K562 (cell line): ENCODE measurements at regions not wholly inside any gene's neighbourhood (a gene's known extent, or its start where the extent isn't known, plus 50 kb on each side); places are given as distances from the start of the nearest gene placed in this dataset.

Experiments used
- ATAC-seq: fragments of 200-7000 bp; cut with Tn5 transposase; 3 replicates; pipeline ENCODE4 v1.9.1; 2020; ENCODE audit warnings: moderate library complexity
- BruUV-seq: library from RNA; stranded (reverse); fragments of 400-500 nt; replicated peaks from 2 replicates; lab custom pipeline; 2021; lab: Mats Ljungman, UMichigan
- CTCF ChIA-PET: fragments of 300-600 bp; formaldehyde crosslinking; extraction: SDS; loops from one replicate; lab custom pipeline; 2021; ENCODE audit warnings: low intra/inter-chr PET ratio; lab: Yijun Ruan, JAX
- POLR2A ChIA-PET: fragments of 300-600, 350-650 bp; sonication (Branson Sonifier 250); formaldehyde crosslinking; extraction: SDS; loops from one replicate; lab custom pipeline; 2021; ENCODE audit warnings: antibody characterized with exemption, inconsistent platforms; lab: Yijun Ruan, JAX
- DNase-seq, 4 experiments: peaks; one replicate each; pipeline versions ENCODE4 v3.0.0 to v3.0.0-alpha.2; 2011 to 2018; ENCODE audit warnings: low spot score in 3 of 4, mixed read lengths in 3 of 4; ENCODE audit errors: extremely low read depth in 1 of 4
- FAIRE-seq: peaks from 2 replicates; lab custom pipeline; 2011; peaks lifted over from hg19 to GRCh38; lab: Jason Lieb, UNC
- H2AFZ ChIP-seq: 2 replicates; pipeline ENCODE4 v1.6.0; 2011; ENCODE audit warnings: low read depth, low read length, control low read depth, inconsistent platforms
- H3K27ac ChIP-seq: fragments of 200-600 bp; 3 replicates; pipeline ENCODE4 v1.8.0; 2011; ENCODE audit warnings: low read depth, mild to moderate bottlenecking, control low read depth, inconsistent platforms, low read length, moderate library complexity, mixed read lengths; ENCODE audit errors: extremely low read depth
- H3K27me3 ChIP-seq, 2 experiments: fragments of 300-600 bp in 1 of 2; 2 replicates in 1 of 2; 3 replicates in 1 of 2; pipeline versions ENCODE4 v1.6.0 to v1.8.0; 2011; ENCODE audit warnings: inconsistent platforms in 2 of 2, low read length in 2 of 2, mild to moderate bottlenecking in 1 of 2, mixed read lengths in 1 of 2, moderate library complexity in 1 of 2; ENCODE audit not compliant: control insufficient read depth in 2 of 2, insufficient read depth in 2 of 2
- H3K36me3 ChIP-seq: fragments of 300-600 bp; 3 replicates; pipeline ENCODE4 v1.8.0; 2011; ENCODE audit warnings: mild to moderate bottlenecking, low read length, inconsistent platforms; ENCODE audit not compliant: control insufficient read depth, insufficient read depth
- H3K4me1 ChIP-seq, 2 experiments: fragments of 200-600 bp in 1 of 2; replicated peaks in 1 of 2; 2 replicates in 1 of 2; 3 replicates in 1 of 2; pipeline versions ENCODE4 v1.5.1 to v1.8.0; 2011; ENCODE audit warnings: inconsistent platforms in 2 of 2, low read length in 2 of 2, mild to moderate bottlenecking in 1 of 2, mixed read lengths in 1 of 2, moderate library complexity in 1 of 2; ENCODE audit not compliant: control insufficient read depth in 2 of 2, insufficient read depth in 2 of 2
- H3K4me2 ChIP-seq: 2 replicates; pipeline ENCODE4 v1.6.1; 2011; ENCODE audit warnings: low read length, control low read depth, inconsistent platforms, mixed read lengths; ENCODE audit not compliant: insufficient read depth
- H3K4me3 ChIP-seq: fragments of 200-600 bp; sonication (generic), shearing (Covaris generic); 2 replicates; pipeline ENCODE4 v1.5.1; 2016; ENCODE audit warnings: control low read depth, inconsistent platforms
- H3K79me2 ChIP-seq: fragments of 200-600 bp; 3 replicates; pipeline ENCODE4 v1.8.0; 2011; ENCODE audit warnings: low read length, inconsistent platforms; ENCODE audit not compliant: control insufficient read depth, insufficient read depth
- H3K9ac ChIP-seq, 2 experiments: 2 replicates each; pipeline versions ENCODE4 v1.6.0 to v1.6.1; 2011; ENCODE audit warnings: low read depth in 2 of 2, low read length in 2 of 2, control low read depth in 1 of 2, inconsistent platforms in 1 of 2, mild to moderate bottlenecking in 1 of 2, mixed read lengths in 1 of 2; ENCODE audit not compliant: insufficient read depth in 1 of 2
- H3K9me1 ChIP-seq: one replicate; pipeline ENCODE4 v1.6.0; 2011; ENCODE audit warnings: inconsistent platforms, mild to moderate bottlenecking, low read length, moderate library complexity; ENCODE audit not compliant: control insufficient read depth, insufficient read depth
- H3K9me3 ChIP-seq: replicated peaks from 2 replicates; pipeline ENCODE4 v1.5.1; 2011; ENCODE audit warnings: low read depth, low read length, inconsistent platforms; ENCODE audit not compliant: control insufficient read depth, insufficient read depth
- H4K20me1 ChIP-seq: replicated peaks from 2 replicates; pipeline ENCODE4 v1.6.1; 2011; ENCODE audit warnings: low read length, inconsistent platforms, mixed read lengths; ENCODE audit not compliant: control insufficient read depth, insufficient read depth
- ARNT ChIP-seq, 2 experiments: fragments of 450-650 bp; IDR thresholded peaks; 2 replicates each; pipeline ENCODE4 v1.6.1; 2016; ENCODE audit warnings: mild to moderate bottlenecking in 1 of 2
- DIDO1 ChIP-seq: fragments of 450-650 bp; IDR thresholded peaks from 2 replicates; pipeline ENCODE4 v1.6.1; 2016; ENCODE audit warnings: low read depth, missing biosample characterization, missing genetic modification characterization
- ERF ChIP-seq: fragments of 450-650 bp; formaldehyde crosslinking; IDR thresholded peaks from 2 replicates; pipeline ENCODE4 v1.4.0; 2020; ENCODE audit warnings: mild to moderate bottlenecking, mixed read lengths
- ETV5 ChIP-seq: sonication (generic); formaldehyde crosslinking; IDR thresholded peaks from 2 replicates; pipeline ENCODE4 v1.4.0; 2020; ENCODE audit warnings: low read depth, mild to moderate bottlenecking, missing genetic modification reagents
- HDAC6 ChIP-seq: IDR thresholded peaks from 2 replicates; pipeline ENCODE4 v1.6.1; 2012; ENCODE audit warnings: low read depth, mild to moderate bottlenecking, control low read depth, inconsistent platforms, low read length, moderate library complexity
- HLTF ChIP-seq: fragments of 450-650 bp; IDR thresholded peaks from 2 replicates; pipeline ENCODE4 v1.6.1; 2016
- MAFG ChIP-seq: fragments of 450-650 bp; conservative IDR thresholded peaks from 2 replicates; pipeline ENCODE4 v1.6.1; 2016; ENCODE audit warnings: missing genetic modification characterization, missing compliant biosample characterization
- NCOA4 ChIP-seq: fragments of 450-650 bp; IDR thresholded peaks from 2 replicates; pipeline ENCODE4 v1.6.1; 2018; ENCODE audit warnings: mild to moderate bottlenecking; ENCODE audit not compliant: partially characterized antibody
- SIN3B ChIP-seq: fragments of 450-650 bp; IDR thresholded peaks from 2 replicates; pipeline ENCODE4 v1.6.1; 2017; ENCODE audit warnings: low read depth, mild to moderate bottlenecking, moderate library complexity
- SOX6 ChIP-seq: fragments of 450-650 bp; IDR thresholded peaks from 2 replicates; pipeline ENCODE4 v1.6.1; 2014; ENCODE audit warnings: mild to moderate bottlenecking
- ZNF644 ChIP-seq: fragments of 200-800 bp; sonication (Bioruptor generic); IDR thresholded peaks from 2 replicates; pipeline ENCODE4 v1.6.1; 2016; ENCODE audit warnings: low read depth, missing genetic modification characterization, missing compliant biosample characterization
- ZNF696 ChIP-seq: fragments of 250-450 bp; sonication (Bioruptor Pico); conservative IDR thresholded peaks from 2 replicates; pipeline ENCODE4 v1.4.0; 2020; ENCODE audit warnings: mild to moderate bottlenecking, moderate library complexity
- ZSCAN32 ChIP-seq: fragments of 450-650 bp; formaldehyde crosslinking; IDR thresholded peaks from 2 replicates; pipeline ENCODE4 v1.4.0; 2020; ENCODE audit warnings: mild to moderate bottlenecking, moderate library complexity
- WGBS: fragments of 100-300 bp; shearing (Covaris generic); methylation state at CpG from one replicate; pipeline ENCODE4 v1.1.6; 2016; ENCODE audit warnings: low coverage, mixed read lengths; ENCODE audit not compliant: insufficient coverage; ENCODE audit errors: missing lambda C conversion rate; 5-methylcytosine and 5-hydroxymethylcytosine counted together
- in situ Hi-C: fragments of 300-500 bp; cut with MboI; formaldehyde crosslinking; loops from 4 replicates; pipeline ENCODE4 v1.15.0; 2018; ENCODE audit warnings: inconsistent platforms, mixed read lengths
- intact Hi-C: fragments of 100-400 bp; cut with micrococcal nuclease; formaldehyde crosslinking; loops from 2 replicates; pipeline ENCODE4 v1.14.2; 2022
- TF ChIP-seq, protein P1 (sequence below): sonication (generic); formaldehyde crosslinking; IDR thresholded peaks from 2 replicates; pipeline ENCODE4 v1.8.1; 2023; ENCODE audit warnings: mild to moderate bottlenecking, missing genetic modification reagents
- TF ChIP-seq, protein P2 (sequence below): fragments of 250-450 bp; sonication (Bioruptor Pico); IDR thresholded peaks from 2 replicates; pipeline ENCODE4 v1.4.0; 2020

- ATAC-seq, result no peak
- Histone ChIP-seq H4K20me1 (no peaks in the 10 kb centered on the region), H3K9me1 (no peaks in the 10 kb centered on the region), H3K27me3 (peaks cover 2 to 41% of the 10 kb centered on the region in 2 experiments; a peak in 3 of 5 replicates), H3K4me1 (no peaks in the 10 kb centered on the region), H3K9me3 (no peaks in the 10 kb centered on the region; the same call in 1 of the 2 replicates), H3K27ac (no peak overlapping the region), H3K36me3 (no peaks in the 10 kb centered on the region), H3K79me2 (no peaks in the 10 kb centered on the region), H3K9ac (no peak overlapping the region), H3K4me2 (no peak overlapping the region), H2AFZ (no peak overlapping the region), H3K4me3 (no peak overlapping the region)
- no TSS peak for BruUV-seq
- in situ Hi-C loops, result no loop called here
- WGBS, result 2% methylated on average over 8 of the region's 8 CpGs
- no peak for TF ChIP-seq SIN3B
- TF ChIP-seq ARNT (IDR thresholded peaks at IDR 0.05), result no peak
- TF ChIP-seq DIDO1 (tag), result no peak
- no peak for TF ChIP-seq ETV5 (CRISPR knock-in tag)
- TF ChIP-seq SOX6, result no peak
- TF ChIP-seq ERF, result no peak
- TF ChIP-seq, protein P1, sequence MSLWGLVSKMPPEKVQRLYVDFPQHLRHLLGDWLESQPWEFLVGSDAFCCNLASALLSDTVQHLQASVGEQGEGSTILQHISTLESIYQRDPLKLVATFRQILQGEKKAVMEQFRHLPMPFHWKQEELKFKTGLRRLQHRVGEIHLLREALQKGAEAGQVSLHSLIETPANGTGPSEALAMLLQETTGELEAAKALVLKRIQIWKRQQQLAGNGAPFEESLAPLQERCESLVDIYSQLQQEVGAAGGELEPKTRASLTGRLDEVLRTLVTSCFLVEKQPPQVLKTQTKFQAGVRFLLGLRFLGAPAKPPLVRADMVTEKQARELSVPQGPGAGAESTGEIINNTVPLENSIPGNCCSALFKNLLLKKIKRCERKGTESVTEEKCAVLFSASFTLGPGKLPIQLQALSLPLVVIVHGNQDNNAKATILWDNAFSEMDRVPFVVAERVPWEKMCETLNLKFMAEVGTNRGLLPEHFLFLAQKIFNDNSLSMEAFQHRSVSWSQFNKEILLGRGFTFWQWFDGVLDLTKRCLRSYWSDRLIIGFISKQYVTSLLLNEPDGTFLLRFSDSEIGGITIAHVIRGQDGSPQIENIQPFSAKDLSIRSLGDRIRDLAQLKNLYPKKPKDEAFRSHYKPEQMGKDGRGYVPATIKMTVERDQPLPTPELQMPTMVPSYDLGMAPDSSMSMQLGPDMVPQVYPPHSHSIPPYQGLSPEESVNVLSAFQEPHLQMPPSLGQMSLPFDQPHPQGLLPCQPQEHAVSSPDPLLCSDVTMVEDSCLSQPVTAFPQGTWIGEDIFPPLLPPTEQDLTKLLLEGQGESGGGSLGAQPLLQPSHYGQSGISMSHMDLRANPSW (CRISPR knock-in tag), result no peak
- TF ChIP-seq NCOA4, result no peak
- TF ChIP-seq HLTF, result no peak
- no peak for TF ChIP-seq HDAC6
- no peak for TF ChIP-seq MAFG (tag)
- TF ChIP-seq, protein P2, sequence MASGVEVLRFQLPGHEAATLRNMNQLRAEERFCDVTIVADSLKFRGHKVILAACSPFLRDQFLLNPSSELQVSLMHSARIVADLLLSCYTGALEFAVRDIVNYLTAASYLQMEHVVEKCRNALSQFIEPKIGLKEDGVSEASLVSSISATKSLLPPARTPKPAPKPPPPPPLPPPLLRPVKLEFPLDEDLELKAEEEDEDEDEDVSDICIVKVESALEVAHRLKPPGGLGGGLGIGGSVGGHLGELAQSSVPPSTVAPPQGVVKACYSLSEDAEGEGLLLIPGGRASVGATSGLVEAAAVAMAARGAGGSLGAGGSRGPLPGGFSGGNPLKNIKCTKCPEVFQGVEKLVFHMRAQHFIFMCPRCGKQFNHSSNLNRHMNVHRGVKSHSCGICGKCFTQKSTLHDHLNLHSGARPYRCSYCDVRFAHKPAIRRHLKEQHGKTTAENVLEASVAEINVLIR (CRISPR knock-in tag), result no peak
- no peak for TF ChIP-seq ZNF644 (tag)
- TF ChIP-seq ZNF696 (CRISPR knock-in tag), result no peak
- TF ChIP-seq ZSCAN32 (CRISPR knock-in tag), result no peak
- intact Hi-C loops, result no loop called here
- no peak for FAIRE-seq
- no peak for DNase-seq
- ChIA-PET CTCF (no interaction called here), POLR2A (no interaction called here)
Observed at GRCh38 chr2:11006191-11006590, 94.5 kb downstream of the KCNF1 start.
